ENCODE measurements at regions not wholly inside any gene's neighbourhood (a gene's known extent, or its start where the extent isn't known, plus 50 kb on each side); places are given as distances from the start of the nearest gene placed in this dataset.
"Not testable (repeated sequence)": the region's sequence is repeated elsewhere in the genome, so short reads cannot be mapped to it uniquely, and the experiment has no call there.

- DNase-seq: no peak
Measured at GRCh38 chr6:144480473-144480872, 195.3 kb downstream of the UTRN start.

- no peak for DNase-seq
Measured at GRCh38 chr6:144481527-144481926, 196.4 kb downstream of the UTRN start.

GRCh38 chr6:144482142-144482541 is 197.0 kb downstream of the UTRN start:
- no peak for DNase-seq

GRCh38 chr6:144485531-144485930 is 200.4 kb downstream of the UTRN start:
- DNase-seq: no peak

- no peak for DNase-seq
Measured at GRCh38 chr6:144488590-144488989, 203.5 kb downstream of the UTRN start.

GRCh38 chr6:144493035-144493910 is 208.1 kb downstream of the UTRN start:
- DNase-seq: no peak

- not testable (repeated sequence) for DNase-seq
Measured at GRCh38 chr6:144495076-144495475, 209.9 kb downstream of the UTRN start.

GRCh38 chr6:144497650-144498049 is 212.5 kb downstream of the UTRN start:
- DNase-seq: no peak

- DNase-seq: no peak
Measured at GRCh38 chr6:144500892-144501291, 215.8 kb downstream of the UTRN start.

GRCh38 chr6:144505214-144505613 is 220.1 kb downstream of the UTRN start:
- not testable (repeated sequence) for DNase-seq

GRCh38 chr6:144506051-144506450 is 220.9 kb downstream of the UTRN start:
- DNase-seq: not testable (repeated sequence)

GRCh38 chr6:144507772-144508312 is 222.7 kb downstream of the UTRN start:
- DNase-seq: not testable (repeated sequence)

GRCh38 chr6:144510859-144511258 is 225.7 kb downstream of the UTRN start:
- DNase-seq: no peak

- no peak for DNase-seq
Measured at GRCh38 chr6:144515761-144516160, 230.6 kb downstream of the UTRN start.

GRCh38 chr6:144519426-144519825 is 234.3 kb downstream of the UTRN start:
- DNase-seq: no peak

- no peak for DNase-seq
Measured at GRCh38 chr6:144528743-144529425, 243.7 kb downstream of the UTRN start.

GRCh38 chr6:144530118-144530517 is 245.0 kb downstream of the UTRN start:
- DNase-seq: no peak

- DNase-seq: not testable (repeated sequence)
Measured at GRCh38 chr6:144532238-144532637, 247.1 kb downstream of the UTRN start.

- DNase-seq: no peak
Measured at GRCh38 chr6:144534180-144534579, 249.0 kb downstream of the UTRN start.

- no peak for DNase-seq
Measured at GRCh38 chr6:144535630-144536029, 250.5 kb downstream of the UTRN start.

- no peak for DNase-seq
Measured at GRCh38 chr6:144536079-144536478, 250.9 kb downstream of the UTRN start.

- no peak for DNase-seq
Measured at GRCh38 chr6:144543006-144543871, 258.1 kb downstream of the UTRN start.

Data from GOT3 (cell line).